ENCODE measurements at regions not wholly inside any gene's neighbourhood (a gene's known extent, or its start where the extent isn't known, plus 50 kb on each side); places are given as distances from the start of the nearest gene placed in this dataset.
"Not testable (repeated sequence)": the region's sequence is repeated elsewhere in the genome, so short reads cannot be mapped to it uniquely, and the experiment has no call there.

DNA sequence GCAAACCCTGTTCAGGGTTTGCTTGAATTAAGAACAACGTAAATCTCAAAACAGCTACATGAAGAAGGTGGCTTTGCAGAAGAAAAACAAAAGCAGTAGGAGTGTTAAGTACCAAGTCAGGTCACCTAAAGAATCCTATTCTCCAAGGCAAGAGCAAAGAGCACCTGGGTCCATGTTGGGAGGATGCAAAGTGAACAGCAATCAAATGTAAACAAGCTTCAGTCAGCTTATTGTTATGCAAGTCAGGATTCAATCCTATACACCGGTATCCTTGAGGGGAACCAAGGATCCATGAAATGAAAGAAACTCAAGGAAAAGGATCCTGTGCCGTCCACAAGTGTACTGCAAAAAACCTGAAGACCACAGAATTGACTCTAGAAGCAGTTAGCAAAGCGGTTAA lies 261.0 kb upstream of the DDX18 start:
- DNase-seq = no peak

DNA sequence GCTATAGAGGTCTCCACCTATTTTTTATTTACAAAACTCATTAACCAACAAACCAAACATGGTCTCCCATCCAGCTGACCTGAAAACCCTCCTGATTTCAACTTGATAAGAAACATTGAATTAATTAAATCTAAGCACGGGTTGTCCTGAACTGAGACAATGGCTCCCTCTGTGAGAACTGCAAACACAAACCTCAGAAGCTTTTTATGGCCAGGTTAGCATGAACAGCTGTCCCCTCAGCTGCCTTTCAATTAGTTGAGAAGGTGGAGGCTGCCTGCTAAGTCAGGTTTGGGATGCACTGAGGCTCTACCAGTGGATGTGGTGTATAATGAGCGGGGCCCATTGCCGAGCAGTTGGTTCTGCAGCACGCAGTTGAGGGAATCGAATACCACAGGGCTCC lies 258.5 kb upstream of the DDX18 start:
- DNase-seq = no peak

DNA sequence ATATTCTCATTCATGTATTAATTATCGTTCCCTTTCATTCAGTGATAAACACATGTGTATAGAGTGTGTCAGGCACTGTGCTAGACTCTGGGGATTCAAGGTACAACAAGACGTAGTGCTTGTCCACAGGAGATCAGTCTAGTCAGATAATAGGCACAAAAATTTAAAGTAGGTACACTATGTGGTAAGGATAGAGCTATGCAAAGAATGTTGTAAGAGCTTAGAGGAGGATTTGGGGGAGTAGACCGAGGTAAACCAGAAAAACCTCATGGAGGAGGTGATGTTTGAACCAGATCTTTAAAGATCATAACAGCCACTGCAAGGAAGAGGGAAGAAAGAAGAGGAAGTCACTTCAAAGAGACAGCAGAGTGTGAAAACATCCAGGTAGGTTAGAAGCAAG lies 256.9 kb upstream of the DDX18 start:
- no peak for DNase-seq

DNA sequence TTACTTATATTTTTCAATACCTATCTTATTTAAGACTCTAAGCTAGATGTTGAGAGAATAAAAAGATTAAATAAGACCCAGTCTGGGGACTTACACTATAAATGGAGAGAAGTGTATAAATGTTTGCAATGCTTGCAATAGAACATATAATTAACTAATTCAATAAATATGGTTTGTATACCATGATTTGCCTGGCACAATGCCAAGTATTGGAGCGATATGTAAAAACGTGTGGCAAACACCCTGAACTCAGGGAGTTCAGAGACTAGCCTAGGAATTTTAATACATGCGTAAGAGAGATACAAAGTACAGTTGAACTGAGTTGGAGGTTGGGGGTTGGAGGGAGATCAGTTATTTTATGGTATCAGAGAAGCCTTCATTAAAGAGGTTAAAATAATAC lies 251.8 kb upstream of the DDX18 start:
- no peak for DNase-seq

DNA sequence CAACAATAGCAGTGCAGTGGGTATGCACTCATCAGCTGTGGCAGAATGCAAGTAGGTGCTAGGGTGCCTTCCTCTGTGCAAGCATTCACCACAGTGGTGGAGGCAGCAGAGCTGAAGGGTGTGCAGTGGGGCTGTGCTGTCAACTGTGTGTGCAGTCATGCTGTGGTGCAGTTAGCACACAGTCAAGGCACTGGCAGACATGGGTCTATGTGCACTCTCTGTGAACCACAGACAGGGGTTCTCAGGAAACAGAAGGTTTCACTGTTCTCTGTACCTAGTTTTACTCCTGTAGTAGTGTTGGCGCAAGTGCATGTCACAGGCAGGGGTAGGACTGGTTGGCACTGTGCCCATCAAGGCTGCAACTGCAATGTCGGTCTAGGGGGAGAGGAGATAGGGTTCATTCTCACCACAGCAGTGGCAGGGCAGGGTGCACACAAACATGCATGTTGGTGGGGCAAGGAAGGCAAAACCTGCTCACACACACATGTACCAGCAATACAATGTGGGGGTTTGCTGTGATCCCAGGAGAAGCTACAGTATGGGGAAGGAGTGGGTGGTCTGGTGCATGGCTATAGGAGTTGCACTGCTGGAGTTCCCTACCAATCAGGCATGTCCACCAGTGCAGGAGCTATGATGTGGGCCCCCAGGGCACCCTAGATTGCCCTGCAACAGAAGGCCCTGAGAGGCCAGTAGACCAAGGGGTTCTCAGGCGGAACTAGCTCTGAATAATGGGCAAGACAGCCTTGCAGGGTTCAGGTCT lies 242.7 kb upstream of the DDX18 start:
- no peak for DNase-seq

DNA sequence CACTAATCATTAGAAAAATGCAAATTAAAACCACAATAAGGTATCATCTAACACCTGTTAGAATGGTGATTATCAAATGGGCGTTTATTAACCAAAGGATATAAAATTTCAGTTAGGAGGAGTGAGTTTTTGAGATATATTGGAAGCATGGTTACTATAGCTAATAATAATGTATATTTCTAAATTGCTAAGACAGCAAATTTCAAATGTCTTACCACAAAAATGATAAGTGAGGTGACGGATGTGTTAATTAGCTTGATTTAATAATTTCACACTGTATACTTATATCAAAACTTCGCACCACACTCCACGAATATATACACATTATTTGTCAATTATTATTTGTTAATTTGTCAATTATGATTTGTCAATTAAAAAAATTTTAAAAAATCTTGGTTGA lies 227.2 kb upstream of the DDX18 start:
- no peak for DNase-seq

DNA sequence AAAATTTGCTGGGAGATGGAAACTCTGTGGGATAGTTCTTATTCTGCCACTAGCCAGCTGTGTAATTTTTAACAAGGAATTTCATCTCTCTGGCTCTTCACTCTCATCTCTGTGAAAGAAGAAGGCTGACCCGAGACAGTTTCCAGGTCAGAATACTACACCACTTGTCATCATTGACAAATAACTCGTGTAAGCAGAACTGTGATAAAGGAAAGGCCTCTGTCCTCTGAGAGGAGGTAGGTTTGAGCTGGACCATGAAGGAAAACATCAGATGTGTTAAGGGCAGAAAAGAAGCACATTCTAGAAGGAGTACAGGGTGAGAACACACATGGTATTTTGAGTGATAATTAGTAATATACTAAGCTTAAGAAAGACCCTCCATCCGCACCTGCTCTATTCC lies 211.4 kb upstream of the DDX18 start:
- DNase-seq = no peak

DNA sequence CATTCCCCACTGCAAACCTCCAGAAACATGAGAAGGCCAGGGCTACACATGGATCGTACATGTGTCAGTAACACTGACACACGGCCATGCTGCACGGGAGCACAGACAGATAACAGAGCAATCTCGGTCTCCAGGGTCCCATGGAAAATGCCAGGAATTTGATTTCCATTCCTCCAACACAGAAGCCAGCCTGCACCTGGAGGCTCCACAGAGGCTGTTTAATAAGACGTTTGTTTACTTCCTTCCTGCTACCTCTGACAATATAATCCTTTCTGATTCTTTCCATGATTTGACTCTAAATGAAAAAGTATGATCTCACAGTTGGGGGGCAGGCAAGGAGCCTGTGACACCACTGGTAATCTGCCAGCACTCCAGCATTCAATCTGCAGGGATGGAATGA lies 210.9 kb upstream of the DDX18 start:
- no peak for DNase-seq

DNA sequence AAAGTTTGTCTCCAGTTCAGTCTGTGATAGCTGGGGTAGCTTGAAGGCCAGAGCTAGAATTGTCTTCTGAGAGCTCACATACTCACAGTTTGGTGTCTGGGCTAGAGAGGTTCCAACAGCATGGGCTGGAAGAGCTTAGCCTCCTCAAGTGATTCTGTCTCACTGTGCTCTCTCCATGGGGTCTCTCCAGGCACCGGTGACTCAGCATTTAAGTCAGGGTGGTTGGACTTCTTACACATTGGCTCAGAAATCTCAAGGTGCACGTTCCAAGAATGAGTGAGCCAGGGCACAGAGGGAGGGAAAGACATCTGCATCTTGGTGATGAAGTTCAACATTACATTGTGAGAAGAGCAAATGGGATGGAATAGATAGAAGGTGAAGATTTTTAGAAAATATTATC lies 207.3 kb upstream of the DDX18 start:
- DNase-seq = no peak

DNA sequence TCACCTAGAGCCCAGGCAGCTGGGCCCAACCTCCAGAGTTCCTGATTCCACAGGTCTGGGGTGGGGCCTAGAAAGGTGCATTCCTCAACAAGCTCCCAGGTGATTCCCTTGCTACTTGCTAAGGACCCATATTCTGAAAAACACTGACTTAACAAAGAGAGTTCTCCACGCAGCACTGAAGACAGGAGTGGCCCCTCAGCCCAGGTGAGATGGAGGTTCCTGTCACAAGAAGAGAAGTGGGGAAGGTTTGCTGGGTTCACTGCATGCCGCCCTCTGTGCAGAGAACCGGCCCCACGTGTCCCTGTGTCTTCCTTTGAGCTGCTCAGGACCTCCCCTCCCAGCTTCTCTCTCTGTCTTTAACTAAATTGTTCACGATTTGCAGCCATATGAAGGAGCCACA lies 201.4 kb upstream of the DDX18 start:
- no peak for DNase-seq

DNA sequence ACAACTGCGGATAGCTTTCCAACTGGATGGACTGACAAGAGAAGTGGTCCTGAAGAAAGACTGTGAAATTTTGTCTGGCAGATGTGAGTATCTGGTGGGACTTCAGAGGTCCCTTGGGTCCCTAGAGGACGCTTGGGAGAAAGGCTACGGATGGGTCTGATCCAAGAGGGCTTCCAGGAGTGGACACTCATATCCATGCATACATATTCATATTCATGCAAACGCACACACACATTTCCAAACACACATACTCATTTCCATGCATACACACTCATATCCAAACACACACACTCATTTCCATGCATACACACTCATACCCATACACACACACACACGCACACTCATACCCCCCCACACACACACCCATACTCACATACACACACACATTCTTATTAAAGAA lies 200.2 kb upstream of the DDX18 start:
- no peak for DNase-seq

GRCh38 chr2:117614823-117615534 lies 199.5 kb upstream of the DDX18 start:
- DNase-seq = no peak

DNA sequence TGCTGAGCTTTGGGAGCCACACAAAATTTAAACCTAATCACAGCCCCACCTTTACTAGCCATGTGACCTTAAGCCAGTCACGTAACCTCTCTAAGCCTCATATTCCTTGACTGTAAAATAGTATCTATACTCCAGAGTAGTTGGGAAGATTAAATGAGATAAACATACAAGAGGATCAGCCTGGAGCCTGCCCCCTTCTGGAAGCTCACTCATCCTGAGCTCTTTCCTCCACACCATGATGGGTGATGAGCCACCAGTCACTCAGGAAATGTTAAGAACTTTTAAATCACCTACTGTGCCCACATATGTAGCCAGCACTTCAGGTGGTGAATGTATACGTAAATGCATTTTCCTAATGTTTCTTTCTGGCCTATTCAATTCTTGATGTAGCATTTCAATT lies 195.9 kb upstream of the DDX18 start:
- DNase-seq = no peak

GRCh38 chr2:117621326-117621725 lies 193.2 kb upstream of the DDX18 start:
- DNase-seq = no peak

- DNase-seq = not testable (repeated sequence)
These were observed 191.3 kb upstream of the DDX18 start for GRCh38 chr2:117623175-117623574.

DNA sequence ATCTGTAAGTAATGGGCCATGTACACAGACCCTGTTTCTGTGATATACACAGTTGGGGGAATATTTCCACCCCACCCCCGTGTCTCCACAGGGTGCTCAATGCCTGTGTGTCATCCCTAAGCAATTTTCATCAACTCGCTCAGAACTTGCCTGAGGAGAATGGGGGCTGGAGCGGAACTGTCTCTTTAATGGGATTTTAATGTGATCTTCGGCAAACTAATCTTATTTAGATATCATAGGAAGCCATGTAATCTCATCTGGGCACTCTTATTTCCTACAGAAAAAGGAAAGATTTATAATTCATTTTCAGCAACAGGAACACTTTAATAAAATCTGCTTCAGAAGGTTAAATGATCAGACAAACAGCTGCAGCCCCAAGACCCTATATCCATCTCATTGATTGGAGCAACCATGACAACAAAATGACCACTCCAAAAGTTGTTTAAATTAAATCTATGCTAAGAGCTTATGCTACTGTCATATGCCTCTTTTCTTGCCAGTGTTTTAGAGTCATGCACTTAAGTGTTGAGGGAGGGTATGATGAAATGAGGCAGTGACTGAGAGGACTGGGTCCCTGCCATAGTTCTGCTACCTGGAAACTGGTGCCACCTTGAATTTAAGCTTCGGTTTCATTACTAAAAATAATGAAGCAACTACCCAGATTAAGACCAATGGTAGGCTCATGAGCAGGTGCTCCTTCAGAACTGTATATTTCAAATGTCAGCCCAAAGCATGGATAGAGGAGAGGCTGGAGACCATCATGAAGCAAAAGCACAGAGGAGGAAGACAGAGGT lies 183.1 kb upstream of the DDX18 start:
- DNase-seq = no peak

DNA sequence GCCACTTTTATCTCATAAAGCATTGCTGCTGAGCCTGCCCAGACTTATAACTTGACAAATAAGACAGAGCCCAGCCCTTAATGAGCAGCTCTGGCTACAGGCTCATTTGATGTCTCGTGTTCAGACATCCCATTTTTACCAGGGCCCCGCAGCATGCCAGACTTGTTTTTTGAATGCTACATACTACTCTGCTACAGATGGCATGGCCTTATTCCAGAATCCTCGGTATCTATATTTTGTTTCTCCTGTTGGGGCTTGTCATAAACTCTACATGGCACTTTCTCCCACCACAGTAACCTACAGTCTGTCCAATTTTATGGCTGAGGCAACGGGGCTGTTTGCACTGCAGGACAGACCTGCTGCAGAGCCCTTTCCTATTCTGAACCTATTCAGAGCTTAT lies 179.0 kb upstream of the DDX18 start:
- DNase-seq = no peak

DNA sequence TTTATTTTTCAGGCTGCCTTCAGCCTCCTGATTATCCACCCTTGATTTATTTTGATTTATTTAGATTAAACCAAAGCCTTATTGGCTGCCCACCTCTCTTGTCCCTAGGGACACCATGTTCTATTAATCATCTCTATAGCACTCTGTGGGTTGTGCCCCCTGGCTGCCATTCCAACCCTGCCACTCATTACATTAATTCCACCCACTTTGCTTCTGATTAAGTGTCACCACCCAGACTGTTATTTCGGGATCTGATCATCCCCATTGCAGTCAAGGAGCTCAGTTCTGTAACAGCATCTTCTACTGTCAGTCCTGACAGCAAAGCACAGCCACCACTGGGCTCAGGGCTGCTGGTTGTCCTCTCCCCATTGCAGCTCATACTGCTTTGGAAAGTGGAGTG lies 175.1 kb upstream of the DDX18 start:
- DNase-seq = no peak

GRCh38 chr2:117644403-117644802 lies 170.1 kb upstream of the DDX18 start:
- DNase-seq = no peak

GRCh38 chr2:117645458-117645857 lies 169.0 kb upstream of the DDX18 start:
- DNase-seq = no peak

DNA sequence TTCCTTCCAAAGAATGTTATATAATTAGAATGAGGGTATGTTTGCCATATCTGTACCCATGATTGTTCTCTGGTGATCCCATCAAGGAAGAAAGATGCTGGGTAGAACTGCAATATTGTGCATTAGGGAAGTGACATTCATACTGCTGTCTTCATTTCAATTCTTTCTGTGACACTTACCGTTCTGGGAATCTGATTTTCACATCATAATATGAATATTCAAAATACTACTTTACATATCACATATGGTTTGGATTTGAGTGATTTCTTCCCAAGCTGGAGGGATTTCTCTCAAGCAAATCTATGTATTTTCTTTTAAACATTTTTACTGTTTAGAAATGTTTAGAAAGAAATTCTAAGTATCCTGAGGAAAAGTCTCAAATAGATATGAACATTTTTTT lies 168.4 kb upstream of the DDX18 start:
- no peak for DNase-seq

GRCh38 chr2:117646872-117647271 lies 167.6 kb upstream of the DDX18 start:
- no peak for DNase-seq

- no peak for DNase-seq
These were observed 157.9 kb upstream of the DDX18 start for GRCh38 chr2:117656546-117656945.

DNA sequence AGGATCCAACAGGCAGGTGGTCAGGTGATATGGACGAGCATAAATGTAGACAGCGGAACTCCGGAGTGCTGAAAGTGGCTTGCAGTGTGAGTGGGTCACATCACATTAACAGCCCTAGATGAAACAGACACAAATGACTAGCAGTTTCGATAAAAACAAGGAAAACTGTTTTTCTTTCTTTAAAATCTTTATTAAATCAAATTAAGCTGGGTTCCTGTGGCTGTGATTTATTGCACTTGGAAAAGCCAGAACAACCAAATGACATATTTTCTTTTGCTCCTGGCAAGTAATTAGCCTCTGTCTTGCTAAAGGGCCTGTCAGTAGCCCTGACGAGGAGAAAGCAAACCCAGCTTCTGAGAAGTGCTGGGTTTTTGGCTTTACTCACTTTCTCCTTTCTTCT lies 152.9 kb upstream of the DDX18 start:
- no peak for DNase-seq

Data from suppressor macrophage (primary cell).